OCI-LY7 (cell line): ENCODE measurements at regions not wholly inside any gene's neighbourhood (a gene's known extent, or its start where the extent isn't known, plus 50 kb on each side); places are given as distances from the start of the nearest gene placed in this dataset.

Experiments
- BruUV-seq: library from RNA; stranded (reverse); fragments of 400-500 nt; replicated peaks from 2 replicates; lab custom pipeline; 2021; lab: Mats Ljungman, UMichigan
- CTCF ChIA-PET: fragments of 300-600 bp; sonication (Branson Sonifier 250); formaldehyde crosslinking; loops from one replicate; lab custom pipeline; 2022; ENCODE audit warnings: antibody characterized with exemption; ENCODE audit not compliant: unreplicated experiment; lab: Charles Lee
- POLR2A ChIA-PET: fragments of 300-600 bp; sonication (Branson Sonifier 250); formaldehyde crosslinking; loops from one replicate; lab custom pipeline; 2022; ENCODE audit warnings: antibody characterized with exemption; lab: Charles Lee
- DNase-seq: peaks from one replicate; pipeline ENCODE4 v3.0.0-alpha.2; 2015; ENCODE audit warnings: low spot score
- H2AFZ ChIP-seq: fragments of 200-600 bp; sonication (generic), shearing (Covaris generic); 2 replicates; pipeline ENCODE4 v1.6.1; 2014; ENCODE audit warnings: mild to moderate bottlenecking, antibody characterized with exemption, low read length, moderate library complexity
- H3K27ac ChIP-seq: fragments of 200-600 bp; sonication (generic); 2 replicates; pipeline ENCODE4 v1.5.1; 2014; ENCODE audit warnings: mixed run types, low read depth, mild to moderate bottlenecking, moderate library complexity, low read length, inconsistent platforms; ENCODE audit not compliant: poor library complexity, severe bottlenecking
- H3K36me3 ChIP-seq: fragments of 200-600 bp; sonication (generic); 2 replicates; pipeline ENCODE4 v1.6.1; 2014; ENCODE audit warnings: mild to moderate bottlenecking, antibody characterized with exemption, low read length, moderate library complexity, mixed read lengths; ENCODE audit not compliant: insufficient read depth
- H3K4me1 ChIP-seq: fragments of 200-600 bp; sonication (generic); 2 replicates; pipeline ENCODE4 v1.5.1; 2014; ENCODE audit warnings: mild to moderate bottlenecking, low read length; ENCODE audit not compliant: insufficient read depth, poor library complexity, severe bottlenecking
- H3K4me2 ChIP-seq: fragments of 200-600 bp; sonication (generic); 2 replicates; pipeline ENCODE4 v1.6.1; 2014; ENCODE audit warnings: mild to moderate bottlenecking, low read length
- H3K4me3 ChIP-seq: fragments of 200-600 bp; sonication (generic); 2 replicates; pipeline ENCODE4 v1.5.1; 2014; ENCODE audit warnings: mild to moderate bottlenecking, low read depth, low read length; ENCODE audit not compliant: poor library complexity, severe bottlenecking
- H3K79me2 ChIP-seq: fragments of 200-600 bp; sonication (generic); 2 replicates; pipeline ENCODE4 v1.6.1; 2016; ENCODE audit warnings: low read depth, mild to moderate bottlenecking, low read length, moderate library complexity, mixed read lengths; ENCODE audit not compliant: insufficient read depth
- H3K9me2 ChIP-seq: fragments of 200-600 bp; sonication (generic); 2 replicates; pipeline ENCODE4 v1.6.1; 2016; ENCODE audit warnings: mild to moderate bottlenecking, low read length, mixed read lengths; ENCODE audit not compliant: insufficient read depth
- H3K9me3 ChIP-seq: fragments of 200-600 bp; sonication (generic); 2 replicates; pipeline ENCODE4 v1.6.1; 2014; ENCODE audit warnings: mild to moderate bottlenecking, mixed run types, low read length, mixed read lengths
- H4K20me1 ChIP-seq: fragments of 200-600 bp; sonication (generic); 2 replicates; pipeline ENCODE4 v1.6.1; 2014; ENCODE audit warnings: mild to moderate bottlenecking, antibody characterized with exemption, low read length, moderate library complexity, mixed read lengths; ENCODE audit not compliant: insufficient read depth
- CTCF ChIP-seq: fragments of 200-600 bp; sonication (generic); conservative IDR thresholded peaks from 2 replicates; pipeline ENCODE4 v1.5.1; 2014; ENCODE audit warnings: mild to moderate bottlenecking, antibody characterized with exemption, low read length, moderate library complexity, mixed read lengths
- EZH2phosphoT487 ChIP-seq: fragments of 200-600 bp; sonication (generic); IDR thresholded peaks from 2 replicates; pipeline ENCODE4 v1.6.1; 2018; ENCODE audit warnings: low read depth, borderline replicate concordance, mild to moderate bottlenecking, mixed run types, antibody characterized with exemption, low read length, moderate library complexity, mixed read lengths
- intact Hi-C: fragments of 100-400 bp; cut with micrococcal nuclease; formaldehyde crosslinking; loops from one replicate; pipeline ENCODE4 v1.10.0; 2022; ENCODE audit not compliant: unreplicated experiment

GRCh38 chr4:125744891-125745364, 430.2 kb downstream of the FAT4 start:
- CTCF ChIA-PET = no interaction called here
- TF ChIP-seq CTCF = no peak
- no peak for TF ChIP-seq EZH2phosphoT487
- H3K4me1 ChIP-seq = no peaks in the 10 kb centered on the region
- H4K20me1 ChIP-seq = no peaks in the 10 kb centered on the region
- no peaks in the 10 kb centered on the region for H3K9me2 ChIP-seq
- no peak overlapping the region for H3K4me3 ChIP-seq
- intact Hi-C loops = loop anchor here (5.0 kb wide), 1 partner anchor 433 kb away; the partner anchor contains the start of gene FAT4
- POLR2A ChIA-PET = interaction anchor here (1.0 kb wide), 1 partner anchor 743 kb away, joined by 4 read pairs; no protein-coding TSS in a partner anchor
- no peak overlapping the region for H2AFZ ChIP-seq
- DNase-seq = no peak
- H3K36me3 ChIP-seq = no peaks in the 10 kb centered on the region
- no peaks in the 10 kb centered on the region for H3K79me2 ChIP-seq
- H3K9me3 ChIP-seq = no peaks in the 10 kb centered on the region
- H3K4me2 ChIP-seq = no peak overlapping the region
- no TSS peak for BruUV-seq
- H3K27ac ChIP-seq = no peak overlapping the region

- H3K9me3 ChIP-seq = no peaks in the 10 kb centered on the region
Measured at GRCh38 chr4:125749354-125749753, 434.6 kb downstream of the FAT4 start.

More at GRCh38 chr4:125749354-125749753, 434.6 kb downstream of the FAT4 start:
- no peaks in the 10 kb centered on the region for H3K79me2 ChIP-seq
- H3K4me3 ChIP-seq = no peak overlapping the region
- CTCF ChIA-PET = no interaction called here
- H4K20me1 ChIP-seq = no peaks in the 10 kb centered on the region
- intact Hi-C loops = no loop called here
- TF ChIP-seq CTCF (no peak), EZH2phosphoT487 (no peak)
- no TSS peak for BruUV-seq
- no peak overlapping the region for H3K4me2 ChIP-seq
- H2AFZ ChIP-seq = no peak overlapping the region
- no peak for DNase-seq
- H3K4me1 ChIP-seq = no peaks in the 10 kb centered on the region
- POLR2A ChIA-PET = no interaction called here
- no peaks in the 10 kb centered on the region for H3K36me3 ChIP-seq
- H3K9me2 ChIP-seq = no peaks in the 10 kb centered on the region
- H3K27ac ChIP-seq = no peak overlapping the region
